Small intestine (tissue), 7 donors: ENCODE measurements at regions not wholly inside any gene's neighbourhood (a gene's known extent, or its start where the extent isn't known, plus 50 kb on each side); places are given as distances from the start of the nearest gene placed in this dataset.

ENCODE experiments used
- DNase-seq, 2 donors: peaks; one replicate each; pipeline versions ENCODE4 v3.0.0 to v3.0.0-alpha.2; 2013
- FAIRE-seq: peaks from 2 replicates; lab custom pipeline; 2012; peaks lifted over from hg19 to GRCh38; lab: Jason Lieb, UNC
- H3K27ac ChIP-seq, 3 donors: one replicate each; pipeline ENCODE4 v1.5.1; 2013; ENCODE audit warnings: low read length in 2 of 3, mild to moderate bottlenecking in 2 of 3, control low read depth in 1 of 3, inconsistent platforms in 1 of 3, low read depth in 1 of 3, moderate library complexity in 1 of 3
- H3K27me3 ChIP-seq, 3 donors: one replicate each; pipeline ENCODE4 v1.6.1; 2013; ENCODE audit warnings: low read length in 3 of 3, inconsistent platforms in 1 of 3; ENCODE audit not compliant: control insufficient read depth in 3 of 3, insufficient read depth in 3 of 3
- H3K36me3 ChIP-seq, 3 donors: one replicate each; pipeline ENCODE4 v1.6.1; 2013; ENCODE audit warnings: low read length in 3 of 3, inconsistent platforms in 1 of 3, low read depth in 1 of 3, mild to moderate bottlenecking in 1 of 3, moderate library complexity in 1 of 3; ENCODE audit not compliant: control insufficient read depth in 3 of 3, insufficient read depth in 2 of 3
- H3K4me1 ChIP-seq, 3 donors: one replicate each; pipeline ENCODE4 v1.6.1; 2013; ENCODE audit warnings: low read length in 2 of 3, inconsistent platforms in 1 of 3, low read depth in 1 of 3, mild to moderate bottlenecking in 1 of 3, moderate library complexity in 1 of 3; ENCODE audit not compliant: control insufficient read depth in 3 of 3, insufficient read depth in 2 of 3
- H3K4me3 ChIP-seq, 3 donors: one replicate each; pipeline ENCODE4 v1.5.1; 2013; ENCODE audit warnings: low read length in 3 of 3, control low read depth in 1 of 3, inconsistent platforms in 1 of 3, low read depth in 1 of 3, mild to moderate bottlenecking in 1 of 3, moderate library complexity in 1 of 3
- H3K9me3 ChIP-seq, 2 donors: one replicate each; pipeline ENCODE4 v1.6.1; 2013; ENCODE audit warnings: low read depth in 1 of 2, low read length in 1 of 2; ENCODE audit not compliant: control insufficient read depth in 2 of 2, insufficient read depth in 1 of 2
- WGBS, 3 donors: extraction: QIAGEN DNeasy Blood & Tissue Kit; methylation state at CpG; one replicate each; pipeline ENCODE4 v1.1.7; 2013; 5-methylcytosine and 5-hydroxymethylcytosine counted together
- donor health status: healthy with polysubstance abuse.
- donor health status: control.
- donor health status: control.
- donor health status: Bipolar disorder and iron deficiency.
- donor health status: healthy.

DNA sequence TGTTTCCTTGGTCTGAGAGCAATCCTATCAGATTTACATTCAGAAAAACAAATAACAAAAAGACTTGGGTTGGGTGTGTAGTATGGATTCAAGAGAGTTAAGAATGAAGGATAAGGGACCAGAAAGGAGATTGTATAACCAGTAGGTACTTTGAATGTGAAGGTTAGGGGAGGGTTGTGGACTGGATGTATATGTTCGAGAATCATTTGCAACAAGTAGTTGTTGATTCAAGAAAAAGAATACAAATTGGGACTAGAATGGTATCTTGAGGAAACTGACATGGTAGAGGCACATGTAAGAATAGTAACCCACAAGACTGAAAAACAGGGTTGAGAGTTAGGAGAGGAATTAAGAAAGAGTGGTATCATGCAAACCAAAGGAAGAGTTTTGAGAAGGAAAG, 240.0 kb upstream of the PPP1R3A start:
- no peak for DNase-seq
- Histone ChIP-seq H3K27me3 (no peaks in the 10 kb centered on the region), H3K4me3 (no peak overlapping the region), H3K36me3 (no peaks in the 10 kb centered on the region), H3K4me1 (no peaks in the 10 kb centered on the region), H3K27ac (no peak overlapping the region), H3K9me3 (no peaks in the 10 kb centered on the region)
- WGBS, 3 donors: 88 to 100% (median 92%) methylated on average over 1 of the region's 1 CpG
- FAIRE-seq: no peak

DNA sequence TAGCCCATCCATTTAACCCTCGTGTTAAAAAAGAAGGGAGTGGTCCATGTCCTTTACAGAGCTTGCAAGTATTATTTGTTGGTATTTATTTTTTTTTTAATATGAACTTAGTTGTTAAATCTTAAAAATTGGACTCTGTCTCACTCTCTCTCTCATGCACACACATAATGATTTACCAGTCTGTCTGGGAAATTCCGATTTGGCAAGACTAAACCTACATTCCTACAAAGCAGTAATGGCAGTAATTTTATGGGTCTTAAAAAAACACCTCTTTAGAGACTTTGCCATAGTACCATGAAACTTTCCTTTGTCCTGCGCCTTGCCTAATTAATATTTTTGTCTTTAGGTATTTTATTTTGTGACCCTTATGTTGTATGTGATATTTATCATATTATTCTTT, 239.5 kb upstream of the PPP1R3A start:
- no peak for DNase-seq
- FAIRE-seq: no peak
- Histone ChIP-seq H3K27ac (no peak overlapping the region), H3K4me3 (no peak overlapping the region), H3K27me3 (no peaks in the 10 kb centered on the region), H3K9me3 (no peaks in the 10 kb centered on the region), H3K36me3 (no peaks in the 10 kb centered on the region), H3K4me1 (no peaks in the 10 kb centered on the region)
- WGBS, 3 donors: 85 to 92% (median 88%) methylated on average over 3 of the region's 3 CpGs

DNA sequence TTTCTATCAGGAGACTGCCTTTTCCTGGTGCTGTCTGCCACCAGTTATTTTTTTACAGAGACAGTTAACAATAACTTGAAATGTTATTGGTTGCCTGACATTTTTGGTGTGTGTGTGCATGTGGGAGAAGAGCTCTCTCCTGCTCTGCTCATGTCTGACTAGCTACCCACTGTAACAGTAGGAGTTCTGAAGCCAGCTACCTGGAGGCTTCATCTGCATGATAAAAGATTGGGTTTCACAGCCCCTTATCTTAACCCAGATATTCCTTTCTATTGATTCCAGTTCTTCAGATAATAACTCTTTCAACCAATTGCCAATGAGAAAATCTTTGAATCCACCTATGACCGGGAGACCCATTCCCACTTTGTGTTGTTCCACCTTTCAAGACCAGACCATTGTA, 237.4 kb upstream of the PPP1R3A start:
- WGBS, 3 donors: 0 to 56% (median 6%) methylated on average over 1 of the region's 1 CpG
- FAIRE-seq: no peak
- no peaks in the 10 kb centered on the region for H3K9me3 ChIP-seq
- no peaks in the 10 kb centered on the region for H3K4me1 ChIP-seq
- H3K36me3 ChIP-seq: no peaks in the 10 kb centered on the region
- DNase-seq: no peak
- no peak overlapping the region for H3K27ac ChIP-seq
- no peak overlapping the region for H3K4me3 ChIP-seq
- H3K27me3 ChIP-seq: no peaks in the 10 kb centered on the region

DNA sequence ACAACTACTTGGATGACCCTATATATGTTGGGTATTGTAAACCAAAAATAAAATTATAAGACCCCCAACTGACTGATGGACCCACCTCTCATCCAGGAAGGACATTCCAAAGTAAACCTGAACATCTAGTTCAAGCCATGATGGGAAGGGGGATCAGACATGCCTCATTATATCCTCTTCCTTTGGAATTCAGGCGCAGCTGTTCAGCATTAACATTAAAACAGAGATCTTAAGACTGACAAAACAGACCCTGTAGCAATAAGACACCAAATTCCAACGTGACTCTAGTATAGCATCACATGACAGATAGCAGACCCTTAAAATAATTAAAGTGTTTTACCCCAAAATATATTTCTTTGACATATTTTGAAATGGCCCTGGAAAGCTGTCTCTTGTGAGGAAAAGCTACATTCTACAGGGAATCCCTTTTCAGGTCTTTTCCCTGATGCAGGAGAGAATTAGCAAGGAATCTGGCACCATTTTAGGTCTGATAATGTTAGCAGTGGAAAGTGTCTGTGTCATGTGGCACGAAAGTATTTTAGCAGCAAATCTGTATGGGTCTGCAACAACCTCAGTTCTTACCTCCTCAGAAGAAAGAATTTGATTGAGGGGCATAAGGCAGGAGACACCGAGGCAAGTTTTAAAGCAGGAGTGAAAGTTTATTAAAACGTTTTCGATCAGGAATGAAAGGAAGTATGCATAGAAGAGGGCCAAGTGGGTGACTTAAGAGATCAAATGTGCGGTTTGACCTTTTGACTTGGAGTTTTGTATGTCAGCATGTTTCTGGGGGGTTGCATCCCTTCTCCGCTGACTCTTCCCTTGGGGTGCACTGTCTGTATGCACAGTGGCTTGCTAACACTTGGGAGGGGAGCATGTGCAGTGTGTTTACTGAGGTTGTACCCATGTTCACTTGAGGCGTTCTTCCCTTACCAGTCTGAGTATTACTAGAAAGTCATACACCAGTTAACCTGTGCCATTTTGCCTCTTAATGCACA, 236.6 kb upstream of the PPP1R3A start:
- Histone ChIP-seq H3K4me3 (no peak overlapping the region), H3K4me1 (no peaks in the 10 kb centered on the region), H3K9me3 (no peaks in the 10 kb centered on the region), H3K27me3 (no peaks in the 10 kb centered on the region), H3K27ac (no peak overlapping the region), H3K36me3 (no peaks in the 10 kb centered on the region)
- WGBS, 3 donors: 69 to 83% (median 79%) methylated on average over 9 of the region's 9 CpGs
- no peak for FAIRE-seq
- no peak for DNase-seq

DNA sequence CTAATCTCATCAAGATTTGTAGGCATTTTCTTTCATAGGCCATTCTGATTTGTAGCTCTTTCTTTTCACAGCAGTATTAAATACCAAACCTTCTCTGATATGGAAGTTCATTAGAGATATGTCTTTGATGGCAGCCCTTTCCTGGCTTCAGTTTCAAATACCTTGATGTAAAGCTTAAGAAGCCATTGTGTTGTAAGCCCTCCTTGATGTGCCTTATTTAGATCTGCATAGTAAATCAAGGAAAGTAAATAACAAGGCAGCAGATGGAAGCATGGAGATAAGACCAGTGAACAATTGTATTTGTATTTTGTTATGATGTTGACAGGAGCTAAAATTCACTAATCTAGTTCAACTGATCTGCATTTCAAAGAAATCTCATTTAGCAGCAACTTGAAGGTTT, 234.9 kb upstream of the PPP1R3A start:
- Histone ChIP-seq H3K4me1 (no peaks in the 10 kb centered on the region), H3K36me3 (no peaks in the 10 kb centered on the region), H3K27ac (no peak overlapping the region), H3K27me3 (no peaks in the 10 kb centered on the region), H3K4me3 (no peak overlapping the region), H3K9me3 (no peaks in the 10 kb centered on the region)
- no peak for DNase-seq
- FAIRE-seq: no peak

DNA sequence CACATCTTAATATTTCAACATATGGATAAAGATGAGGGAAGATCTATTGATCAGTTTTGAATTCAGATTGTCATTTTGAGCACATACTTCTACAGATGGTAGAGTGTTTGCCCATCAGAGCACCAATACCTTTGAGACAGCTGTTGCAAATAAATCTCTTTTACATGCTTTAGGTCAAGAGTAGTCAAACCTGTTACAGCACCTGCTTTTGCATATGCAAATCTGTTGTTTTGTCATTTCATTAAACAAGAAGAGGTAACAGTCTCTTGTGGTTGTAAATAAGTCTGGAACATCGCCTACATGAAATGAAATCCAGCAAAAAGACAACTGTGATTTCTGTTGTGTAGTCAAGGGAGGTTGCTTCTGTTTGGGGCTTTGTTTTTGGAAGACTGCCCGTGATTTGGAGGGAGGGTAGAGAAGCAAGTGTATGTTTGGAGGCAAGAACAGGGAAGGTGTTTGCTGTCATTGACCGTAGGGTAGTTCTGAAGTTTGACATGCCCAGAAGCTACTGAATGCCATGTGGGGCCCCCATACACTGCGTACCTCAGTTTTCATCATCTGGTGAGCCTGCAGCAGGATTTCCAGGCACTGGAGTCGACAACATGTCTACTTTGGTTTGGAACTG, 233.6 kb upstream of the PPP1R3A start:
- Histone ChIP-seq H3K27ac (no peak overlapping the region), H3K4me1 (no peaks in the 10 kb centered on the region), H3K4me3 (no peak overlapping the region), H3K36me3 (no peaks in the 10 kb centered on the region), H3K9me3 (no peaks in the 10 kb centered on the region), H3K27me3 (no peaks in the 10 kb centered on the region)
- 82 to 92% (median 83%) methylated on average over 5 of the region's 5 CpGs for WGBS, 3 donors
- DNase-seq (no peak), FAIRE-seq (no peak)

DNA sequence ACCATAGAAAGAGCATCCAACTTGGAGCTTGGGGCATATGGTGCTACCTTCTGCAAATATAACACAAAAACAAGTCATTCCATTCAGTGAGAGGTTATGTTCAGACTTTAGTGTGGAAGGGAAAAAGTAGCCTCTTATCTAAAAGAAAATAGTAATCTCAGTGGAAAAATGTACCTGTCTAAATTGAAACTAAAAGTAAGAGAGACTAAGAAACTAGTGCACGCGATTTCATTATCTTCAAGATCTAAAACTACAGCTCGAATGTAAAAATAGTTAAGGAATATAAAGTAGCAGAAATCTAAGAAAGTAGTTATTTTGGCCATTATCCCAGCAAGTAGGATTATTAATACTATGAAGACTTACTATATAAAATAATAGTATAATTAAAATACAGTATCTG, 233.0 kb upstream of the PPP1R3A start:
- no peaks in the 10 kb centered on the region for H3K36me3 ChIP-seq
- WGBS, 3 donors: 18 to 53% (median 24%) methylated on average over 3 of the region's 3 CpGs
- H3K27ac ChIP-seq: no peak overlapping the region
- FAIRE-seq (no peak), DNase-seq (no peak)
- no peak overlapping the region for H3K4me3 ChIP-seq
- H3K4me1 ChIP-seq: no peaks in the 10 kb centered on the region
- H3K27me3 ChIP-seq: no peaks in the 10 kb centered on the region
- H3K9me3 ChIP-seq: no peaks in the 10 kb centered on the region

DNA sequence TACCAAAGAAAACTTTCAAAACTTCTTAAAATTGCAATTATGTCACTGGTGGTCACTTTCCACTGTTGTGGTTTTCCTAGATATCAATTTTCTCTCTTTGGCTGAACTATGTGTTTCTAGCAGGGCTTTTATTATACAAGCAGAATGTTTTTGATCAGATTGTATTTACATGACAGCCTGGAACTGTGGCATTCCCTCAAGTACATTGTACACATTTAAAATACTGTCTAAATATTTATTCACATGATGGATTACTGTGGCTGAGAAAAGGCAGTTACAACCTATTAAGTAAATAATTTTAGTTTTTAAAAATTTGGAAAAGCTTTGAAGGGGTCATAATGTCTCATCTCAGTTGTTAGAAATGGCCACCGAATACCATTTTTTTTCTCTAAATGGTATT, 231.9 kb upstream of the PPP1R3A start:
- Histone ChIP-seq H3K4me1 (no peaks in the 10 kb centered on the region), H3K9me3 (no peaks in the 10 kb centered on the region), H3K27ac (no peak overlapping the region), H3K4me3 (no peak overlapping the region), H3K36me3 (no peaks in the 10 kb centered on the region), H3K27me3 (no peaks in the 10 kb centered on the region)
- FAIRE-seq: no peak
- 65 to 86% (median 77%) methylated on average over 1 of the region's 1 CpG for WGBS, 3 donors
- DNase-seq: no peak
